SK-N-SH (cell line): ENCODE measurements at regions not wholly inside any gene's neighbourhood (a gene's known extent, or its start where the extent isn't known, plus 50 kb on each side); places are given as distances from the start of the nearest gene placed in this dataset.

Source experiments
- CTCF ChIA-PET: fragments of 300-600, 350-600 bp; formaldehyde crosslinking; extraction: SDS; loops from one replicate; lab custom pipeline; 2021; lab: Yijun Ruan, JAX
- POLR2A ChIA-PET: fragments of 350-600 bp; sonication (Branson Sonifier 250); formaldehyde crosslinking; extraction: SDS; loops from one replicate; lab custom pipeline; 2020; ENCODE audit warnings: antibody characterized with exemption, inconsistent platforms; lab: Yijun Ruan, JAX
- DNase-seq: peaks from one replicate; pipeline ENCODE4 v3.0.0; 2012
- H2AFZ ChIP-seq: fragments of 200-600 bp; sonication (generic); 2 replicates; pipeline ENCODE4 v1.8.1; 2016; ENCODE audit warnings: antibody characterized with exemption, mild to moderate bottlenecking, low read depth
- H3F3A ChIP-seq: fragments of 200-600 bp; sonication (generic); replicated peaks from 2 replicates; pipeline ENCODE3; 2016; ENCODE audit warnings: antibody characterized with exemption, mild to moderate bottlenecking; ENCODE audit not compliant: insufficient read depth
- H3K27ac ChIP-seq, 2 experiments: fragments of 200-500 bp in 1 of 2; fragments of 200-600 bp in 1 of 2; sonication (Bioruptor generic) in 1 of 2; sonication (generic), shearing (Covaris generic) in 1 of 2; 2 replicates each; pipeline versions ENCODE4 v1.5.1 to v1.6.1; 2014 to 2016; ENCODE audit warnings: low read depth in 2 of 2, inconsistent platforms in 1 of 2, low read length in 1 of 2, mild to moderate bottlenecking in 1 of 2, mixed read lengths in 1 of 2
- H3K27me3 ChIP-seq: fragments of 200-600 bp; sonication (generic), shearing (Covaris generic); 2 replicates; pipeline ENCODE4 v1.6.1; 2016; ENCODE audit warnings: mixed run types; ENCODE audit not compliant: insufficient read depth
- H3K36me3 ChIP-seq, 2 experiments: fragments of 200-500 bp in 1 of 2; fragments of 200-600 bp in 1 of 2; sonication (Bioruptor generic) in 1 of 2; sonication (generic) in 1 of 2; replicated peaks in 1 of 2; 2 replicates each; pipeline versions ENCODE3 to v1.5.1; 2014 to 2016; ENCODE audit warnings: low read length in 1 of 2, mild to moderate bottlenecking in 1 of 2; ENCODE audit not compliant: insufficient read depth in 2 of 2, control insufficient read depth in 1 of 2
- H3K4me1 ChIP-seq, 2 experiments: fragments of 200-500 bp in 1 of 2; fragments of 200-600 bp in 1 of 2; sonication (Bioruptor generic) in 1 of 2; sonication (generic), shearing (Covaris generic) in 1 of 2; 2 replicates each; pipeline versions ENCODE4 v1.5.1 to v1.6.1; 2014 to 2016; ENCODE audit warnings: low read depth in 1 of 2, low read length in 1 of 2, mixed run types in 1 of 2; ENCODE audit not compliant: insufficient read depth in 2 of 2, control insufficient read depth in 1 of 2
- H3K4me2 ChIP-seq: fragments of 200-600 bp; sonication (generic), shearing (Covaris generic); 2 replicates; pipeline ENCODE4 v1.6.1; 2017; ENCODE audit warnings: mixed run types
- H3K4me3 ChIP-seq, 2 experiments: fragments of 200-500 bp in 1 of 2; fragments of 200-600 bp in 1 of 2; sonication (Bioruptor generic) in 1 of 2; sonication (generic), shearing (Covaris generic) in 1 of 2; 2 replicates each; pipeline versions ENCODE4 v1.5.1 to v1.8.1; 2014 to 2016; ENCODE audit warnings: low read depth in 2 of 2, inconsistent platforms in 1 of 2, low read length in 1 of 2, mild to moderate bottlenecking in 1 of 2, mixed read lengths in 1 of 2, moderate library complexity in 1 of 2
- H3K79me2 ChIP-seq: fragments of 200-600 bp; sonication (generic); 2 replicates; pipeline ENCODE4 v1.8.1; 2017; ENCODE audit warnings: mild to moderate bottlenecking; ENCODE audit not compliant: insufficient read depth
- H3K9ac ChIP-seq: fragments of 200-600 bp; sonication (generic); 2 replicates; pipeline ENCODE4 v1.6.1; 2017; ENCODE audit warnings: mixed run types
- H3K9me2 ChIP-seq: fragments of 200-600 bp; sonication (generic); 2 replicates; pipeline ENCODE4 v1.6.1; 2017; ENCODE audit warnings: mixed run types
- H3K9me3 ChIP-seq: fragments of 200-600 bp; sonication (generic); 2 replicates; pipeline ENCODE4 v1.6.1; 2017; ENCODE audit warnings: mixed run types, mild to moderate bottlenecking, moderate library complexity
- H4K20me1 ChIP-seq: fragments of 200-600 bp; sonication (generic); 2 replicates; pipeline ENCODE4 v1.6.1; 2017; ENCODE audit warnings: mild to moderate bottlenecking, mixed run types; ENCODE audit not compliant: insufficient read depth
- CHD2 ChIP-seq: fragments of 150-350 bp; IDR thresholded peaks from 2 replicates; pipeline ENCODE4 v1.6.1; 2018; ENCODE audit warnings: low read length; ENCODE audit not compliant: partially characterized antibody
- EP300 ChIP-seq, 2 experiments: IDR thresholded peaks; 2 replicates each; pipeline versions ENCODE4 v1.4.0 to v1.6.1; 2012; ENCODE audit warnings: borderline replicate concordance in 1 of 2, low read depth in 1 of 2, low read length in 1 of 2
- EZH2phosphoT487 ChIP-seq: fragments of 200-600 bp; sonication (generic); IDR thresholded peaks from 2 replicates; pipeline ENCODE4 v1.6.1; 2017; ENCODE audit warnings: low read depth, mixed run types, mild to moderate bottlenecking, antibody characterized with exemption, moderate library complexity, borderline replicate concordance
- FOSL2 ChIP-seq: IDR thresholded peaks from 2 replicates; pipeline ENCODE4 v1.4.0; 2012; ENCODE audit warnings: low read depth, mild to moderate bottlenecking, moderate library complexity, borderline replicate concordance
- FOXM1 ChIP-seq: IDR thresholded peaks from 2 replicates; pipeline ENCODE4 v1.4.0; 2012; ENCODE audit warnings: low read depth, mild to moderate bottlenecking
- GABPA ChIP-seq: IDR thresholded peaks from 2 replicates; pipeline ENCODE4 v1.4.0; 2012; ENCODE audit warnings: low read depth, mild to moderate bottlenecking
- GATA2 ChIP-seq: sonication (generic); formaldehyde crosslinking; IDR thresholded peaks from 2 replicates; pipeline ENCODE4 v1.5.0; 2020; ENCODE audit warnings: mild to moderate bottlenecking, missing genetic modification reagents
- JUND ChIP-seq: IDR thresholded peaks from 2 replicates; pipeline ENCODE4 v1.4.0; 2012
- MEF2A ChIP-seq: IDR thresholded peaks from 2 replicates; pipeline ENCODE4 v1.4.0; 2012; ENCODE audit warnings: low read depth, borderline replicate concordance
- MXI1 ChIP-seq: IDR thresholded peaks from 2 replicates; pipeline ENCODE4 v1.6.1; 2012; ENCODE audit warnings: mild to moderate bottlenecking, low read depth, low read length, improper control_type of control experiment
- NFIC ChIP-seq: IDR thresholded peaks from 2 replicates; pipeline ENCODE4 v1.4.0; 2012; ENCODE audit warnings: borderline replicate concordance
- POLR2AphosphoS5 ChIP-seq: IDR thresholded peaks from 2 replicates; pipeline ENCODE4 v1.6.1; 2012; ENCODE audit warnings: low read depth, low read length
- RFX5 ChIP-seq: IDR thresholded peaks from 2 replicates; pipeline ENCODE4 v1.6.1; 2012; ENCODE audit warnings: mild to moderate bottlenecking, improper control_type of control experiment, low read length
- SIN3A ChIP-seq: IDR thresholded peaks from 2 replicates; pipeline ENCODE4 v1.6.1; 2012; ENCODE audit warnings: low read depth, mild to moderate bottlenecking, low read length, moderate library complexity, borderline replicate concordance
- SMC3 ChIP-seq: IDR thresholded peaks from 2 replicates; pipeline ENCODE4 v1.6.1; 2012; ENCODE audit warnings: low read depth, low read length, improper control_type of control experiment
- TEAD4 ChIP-seq: IDR thresholded peaks from 2 replicates; pipeline ENCODE4 v1.4.0; 2012; ENCODE audit warnings: mild to moderate bottlenecking, borderline replicate concordance; ENCODE audit not compliant: insufficient read depth
- YY1 ChIP-seq: IDR thresholded peaks from 2 replicates; pipeline ENCODE4 v1.4.0; 2012; ENCODE audit warnings: low read depth, mild to moderate bottlenecking
- ZBTB33 ChIP-seq: IDR thresholded peaks from 2 replicates; pipeline ENCODE4 v1.4.0; 2012; ENCODE audit warnings: low read depth, borderline replicate concordance
- WGBS: methylation state at CpG from one replicate; pipeline ENCODE4 v1.1.6; 2017; ENCODE audit warnings: low lambda C conversion rate; 5-methylcytosine and 5-hydroxymethylcytosine counted together
- TF ChIP-seq, protein P1 (sequence below): fragments of 150-350 bp; IDR thresholded peaks from 2 replicates; pipeline ENCODE4 v1.6.1; 2017; ENCODE audit warnings: antibody characterized with exemption, low read length, low read depth, borderline replicate concordance
- TF ChIP-seq, protein P2 (sequence below): IDR thresholded peaks from 2 replicates; pipeline ENCODE4 v1.4.0; 2012; ENCODE audit warnings: low read depth, borderline replicate concordance
- TF ChIP-seq, protein P3 (sequence below): fragments of 150-350 bp; IDR thresholded peaks from 2 replicates; pipeline ENCODE4 v1.6.1; 2016; ENCODE audit warnings: mild to moderate bottlenecking, low read depth, low read length

GRCh38 chr18:67455890-67456501, 60.5 kb downstream of the DSEL start:
- H3K36me3 ChIP-seq, result no peaks in the 10 kb centered on the region
- H3K9ac ChIP-seq, result no peak overlapping the region
- H3K4me2 ChIP-seq, result no peak overlapping the region
- H3K4me3 ChIP-seq, result no peak overlapping the region
- DNase-seq, result no peak
- H2AFZ ChIP-seq, result no peak overlapping the region
- CTCF ChIA-PET, result interaction anchor here (0.6 kb wide), 1 partner anchor 208 kb away, joined by 3 read pairs; no protein-coding TSS in a partner anchor
- no peak overlapping the region for H3K27ac ChIP-seq
- H3K79me2 ChIP-seq, result no peaks in the 10 kb centered on the region
- no peak for TF ChIP-seq FOXM1
- no peak for TF ChIP-seq GATA2 (CRISPR knock-in tag)
- TF ChIP-seq YY1, result no peak
- no peak for TF ChIP-seq ZBTB33
- TF ChIP-seq, protein P1, sequence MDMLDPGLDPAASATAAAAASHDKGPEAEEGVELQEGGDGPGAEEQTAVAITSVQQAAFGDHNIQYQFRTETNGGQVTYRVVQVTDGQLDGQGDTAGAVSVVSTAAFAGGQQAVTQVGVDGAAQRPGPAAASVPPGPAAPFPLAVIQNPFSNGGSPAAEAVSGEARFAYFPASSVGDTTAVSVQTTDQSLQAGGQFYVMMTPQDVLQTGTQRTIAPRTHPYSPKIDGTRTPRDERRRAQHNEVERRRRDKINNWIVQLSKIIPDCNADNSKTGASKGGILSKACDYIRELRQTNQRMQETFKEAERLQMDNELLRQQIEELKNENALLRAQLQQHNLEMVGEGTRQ, result no peak
- TF ChIP-seq JUND, result no peak
- no peak for TF ChIP-seq MEF2A
- TF ChIP-seq SIN3A, result no peak
- TF ChIP-seq NFIC, result no peak
- no peak for TF ChIP-seq GABPA
- TF ChIP-seq EP300 (IDR thresholded peaks at IDR 0.05; ENCODE audit: borderline replicate concordance in 1 of 2, low read depth in 1 of 2, low read length in 1 of 2), result no peak
- TF ChIP-seq EZH2phosphoT487, result no peak
- TF ChIP-seq MXI1, result no peak
- TF ChIP-seq CHD2, result no peak
- no peaks in the 10 kb centered on the region for H3K9me2 ChIP-seq
- H3K9me3 ChIP-seq, result no peaks in the 10 kb centered on the region
- WGBS, result 77% methylated on average over 6 of the region's 6 CpGs
- H3K4me1 ChIP-seq, result no peaks in the 10 kb centered on the region; a peak in 1 of 4 replicates
- no peaks in the 10 kb centered on the region for H4K20me1 ChIP-seq
- no peaks in the 10 kb centered on the region for H3K27me3 ChIP-seq
- no peaks in the 10 kb centered on the region for H3F3A ChIP-seq
- POLR2A ChIA-PET, result no interaction called here

DNA sequence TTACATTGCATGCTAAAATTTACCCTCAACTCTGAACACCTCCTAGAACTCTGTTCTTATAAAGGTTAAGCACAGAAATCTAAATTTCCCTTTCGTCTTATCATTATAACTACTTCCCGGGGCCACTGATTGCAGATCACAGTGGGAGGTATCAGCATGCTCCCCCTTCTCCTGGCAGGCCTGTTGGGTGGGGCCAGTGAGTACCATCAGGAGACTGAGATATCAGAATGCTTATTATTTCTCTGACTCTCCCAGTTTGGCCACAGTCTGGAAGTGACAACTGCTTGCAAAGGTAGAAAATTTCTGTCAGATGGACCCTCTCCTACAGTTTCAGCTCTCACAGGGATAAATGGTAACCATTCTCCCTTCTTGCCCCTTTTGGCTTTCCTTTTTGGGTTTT, 62.6 kb downstream of the DSEL start:
- Histone ChIP-seq H3K9me3 (no peaks in the 10 kb centered on the region), H3K9ac (no peak overlapping the region), H3K4me1 (no peaks in the 10 kb centered on the region; a peak in 1 of 4 replicates), H3K36me3 (no peaks in the 10 kb centered on the region), H3K79me2 (no peaks in the 10 kb centered on the region), H4K20me1 (no peaks in the 10 kb centered on the region), H3K27me3 (no peaks in the 10 kb centered on the region), H2AFZ (no peak overlapping the region), H3K4me2 (no peak overlapping the region), H3K9me2 (no peaks in the 10 kb centered on the region), H3F3A (no peaks in the 10 kb centered on the region), H3K27ac (no peak overlapping the region), H3K4me3 (no peak overlapping the region)
- WGBS, result 35% methylated on average over 2 of the region's 2 CpGs
- POLR2A ChIA-PET, result no interaction called here
- DNase-seq, result peak; percentile 10
- CTCF ChIA-PET, result interaction anchor here (0.5 kb wide), 1 partner anchor 18 kb away, joined by 3 read pairs; no protein-coding TSS in a partner anchor
- TF ChIP-seq FOSL2 (no peak), RFX5 (no peak), YY1 (no peak), EP300 (IDR thresholded peaks at IDR 0.05; ENCODE audit: borderline replicate concordance in 1 of 2, low read depth in 1 of 2, low read length in 1 of 2) (no peak), POLR2AphosphoS5 (no peak), FOXM1 (no peak), MEF2A (no peak), JUND (no peak), SMC3 (no peak), GABPA (no peak), TEAD4 (no peak), EZH2phosphoT487 (no peak)
- TF ChIP-seq, protein P1, result no peak
- TF ChIP-seq, protein P2, sequence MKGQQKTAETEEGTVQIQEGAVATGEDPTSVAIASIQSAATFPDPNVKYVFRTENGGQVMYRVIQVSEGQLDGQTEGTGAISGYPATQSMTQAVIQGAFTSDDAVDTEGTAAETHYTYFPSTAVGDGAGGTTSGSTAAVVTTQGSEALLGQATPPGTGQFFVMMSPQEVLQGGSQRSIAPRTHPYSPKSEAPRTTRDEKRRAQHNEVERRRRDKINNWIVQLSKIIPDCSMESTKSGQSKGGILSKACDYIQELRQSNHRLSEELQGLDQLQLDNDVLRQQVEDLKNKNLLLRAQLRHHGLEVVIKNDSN, result no peak
- TF ChIP-seq, protein P3, sequence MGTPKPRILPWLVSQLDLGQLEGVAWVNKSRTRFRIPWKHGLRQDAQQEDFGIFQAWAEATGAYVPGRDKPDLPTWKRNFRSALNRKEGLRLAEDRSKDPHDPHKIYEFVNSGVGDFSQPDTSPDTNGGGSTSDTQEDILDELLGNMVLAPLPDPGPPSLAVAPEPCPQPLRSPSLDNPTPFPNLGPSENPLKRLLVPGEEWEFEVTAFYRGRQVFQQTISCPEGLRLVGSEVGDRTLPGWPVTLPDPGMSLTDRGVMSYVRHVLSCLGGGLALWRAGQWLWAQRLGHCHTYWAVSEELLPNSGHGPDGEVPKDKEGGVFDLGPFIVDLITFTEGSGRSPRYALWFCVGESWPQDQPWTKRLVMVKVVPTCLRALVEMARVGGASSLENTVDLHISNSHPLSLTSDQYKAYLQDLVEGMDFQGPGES, result no peak
